NB4 (cell line): ENCODE measurements at regions not wholly inside any gene's neighbourhood (a gene's known extent, or its start where the extent isn't known, plus 50 kb on each side); places are given as distances from the start of the nearest gene placed in this dataset.

Experiments
- POLR2A ChIP-seq: IDR thresholded peaks from 2 replicates; pipeline ENCODE4 v1.6.1; 2011; ENCODE audit warnings: mild to moderate bottlenecking; ENCODE audit not compliant: insufficient read length; ENCODE audit errors: extremely low read depth
- TF ChIP-seq, protein P1 (sequence below): IDR thresholded peaks from 2 replicates; pipeline ENCODE4 v1.6.1; 2011; ENCODE audit warnings: low read depth, low read length

DNA sequence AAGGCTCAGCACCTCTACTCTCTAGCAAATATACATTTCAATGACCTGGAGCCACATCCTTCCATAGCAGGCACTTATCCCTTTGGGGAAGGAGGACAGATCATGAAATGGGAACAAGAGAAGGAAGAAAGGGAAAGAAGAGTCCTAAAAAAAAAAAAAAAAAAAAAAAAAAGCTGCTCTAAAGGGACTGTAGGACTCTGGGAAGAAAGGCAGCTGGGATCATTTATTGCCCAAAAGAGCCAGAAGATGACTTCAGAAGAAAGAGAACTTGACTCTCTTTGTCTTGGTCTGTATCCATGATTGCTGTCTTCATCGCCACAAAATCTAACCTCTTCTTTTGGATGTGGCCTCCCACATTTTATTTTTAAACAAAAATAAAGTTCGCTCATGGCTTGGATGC lies 203.6 kb upstream of the CELF2 start:
- TF ChIP-seq POLR2A: no peak
- TF ChIP-seq, protein P1, sequence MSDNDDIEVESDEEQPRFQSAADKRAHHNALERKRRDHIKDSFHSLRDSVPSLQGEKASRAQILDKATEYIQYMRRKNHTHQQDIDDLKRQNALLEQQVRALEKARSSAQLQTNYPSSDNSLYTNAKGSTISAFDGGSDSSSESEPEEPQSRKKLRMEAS: no peak
